Trophoblast cell (in vitro differentiated cells and primary cell): ENCODE measurements at regions not wholly inside any gene's neighbourhood (a gene's known extent, or its start where the extent isn't known, plus 50 kb on each side); places are given as distances from the start of the nearest gene placed in this dataset.

ENCODE experiments used
- DNase-seq, 2 donors: peaks; one replicate each; pipeline ENCODE4 v3.0.0-alpha.2; 2016
- H2AFZ ChIP-seq: 2 replicates; pipeline ENCODE4 v1.6.1; 2013; ENCODE audit warnings: low read length, moderate library complexity, mild to moderate bottlenecking; ENCODE audit not compliant: insufficient read depth, poor library complexity
- H2AK5ac ChIP-seq: 2 replicates; pipeline ENCODE4 v1.6.1; 2013; ENCODE audit warnings: mild to moderate bottlenecking, low read length
- H2BK120ac ChIP-seq: 2 replicates; pipeline ENCODE4 v1.6.1; 2013; ENCODE audit warnings: low read length, mild to moderate bottlenecking, moderate library complexity; ENCODE audit not compliant: insufficient read depth, poor library complexity
- H2BK12ac ChIP-seq: 2 replicates; pipeline ENCODE4 v1.6.1; 2013; ENCODE audit warnings: mild to moderate bottlenecking, low read length, moderate library complexity
- H2BK5ac ChIP-seq: 2 replicates; pipeline ENCODE4 v1.6.1; 2013; ENCODE audit warnings: low read length, low read depth, moderate library complexity, mild to moderate bottlenecking; ENCODE audit not compliant: poor library complexity
- H3K14ac ChIP-seq: 2 replicates; pipeline ENCODE4 v1.6.1; 2013; ENCODE audit warnings: mild to moderate bottlenecking, low read length
- H3K18ac ChIP-seq: 2 replicates; pipeline ENCODE4 v1.6.1; 2013; ENCODE audit warnings: mild to moderate bottlenecking, low read length
- H3K23ac ChIP-seq: 2 replicates; pipeline ENCODE4 v1.6.1; 2013; ENCODE audit warnings: low read length
- H3K27ac ChIP-seq: 2 replicates; pipeline ENCODE4 v1.5.1; 2013; ENCODE audit warnings: low read depth, mild to moderate bottlenecking, inconsistent platforms, low read length, moderate library complexity
- H3K27me3 ChIP-seq: 2 replicates; pipeline ENCODE4 v1.6.1; 2013; ENCODE audit warnings: inconsistent platforms, mild to moderate bottlenecking, low read length, moderate library complexity; ENCODE audit not compliant: insufficient read depth
- H3K36me3 ChIP-seq, 2 experiments: 1 replicate in 1 of 2; 2 replicates in 1 of 2; pipeline ENCODE4 v1.6.1; 2013; ENCODE audit warnings: low read length in 2 of 2, mild to moderate bottlenecking in 2 of 2, moderate library complexity in 1 of 2; ENCODE audit not compliant: insufficient read depth in 2 of 2, control insufficient read depth in 1 of 2
- H3K4ac ChIP-seq: 2 replicates; pipeline ENCODE4 v1.6.1; 2013; ENCODE audit warnings: low read depth, mild to moderate bottlenecking, low read length, moderate library complexity
- H3K4me1 ChIP-seq, 2 experiments: 1 replicate in 1 of 2; 2 replicates in 1 of 2; pipeline ENCODE4 v1.6.1; 2013; ENCODE audit warnings: low read length in 2 of 2, mild to moderate bottlenecking in 2 of 2, moderate library complexity in 1 of 2; ENCODE audit not compliant: insufficient read depth in 2 of 2, control insufficient read depth in 1 of 2
- H3K4me2 ChIP-seq: 2 replicates; pipeline ENCODE4 v1.6.1; 2013; ENCODE audit warnings: inconsistent platforms, mild to moderate bottlenecking, low read length, moderate library complexity
- H3K4me3 ChIP-seq: 2 replicates; pipeline ENCODE4 v1.5.1; 2013; ENCODE audit warnings: mild to moderate bottlenecking, low read depth, low read length, inconsistent platforms
- H3K79me1 ChIP-seq: one replicate; pipeline ENCODE4 v1.6.1; 2013; ENCODE audit warnings: low read length
- H3K79me2 ChIP-seq: 2 replicates; pipeline ENCODE4 v1.6.1; 2013; ENCODE audit warnings: low read length, mild to moderate bottlenecking; ENCODE audit not compliant: control insufficient read depth, insufficient read depth, poor library complexity
- H3K9ac ChIP-seq: 2 replicates; pipeline ENCODE4 v1.6.1; 2013; ENCODE audit warnings: mild to moderate bottlenecking, low read length
- H3K9me3 ChIP-seq: 2 replicates; pipeline ENCODE4 v1.6.1; 2013; ENCODE audit warnings: low read depth, mild to moderate bottlenecking, control low read depth, inconsistent platforms, low read length; ENCODE audit not compliant: insufficient read depth
- H4K12ac ChIP-seq: 2 replicates; pipeline ENCODE4 v1.6.1; 2013; ENCODE audit warnings: low read depth, mild to moderate bottlenecking, low read length, moderate library complexity
- H4K8ac ChIP-seq: 2 replicates; pipeline ENCODE4 v1.6.1; 2013; ENCODE audit warnings: low read depth, mild to moderate bottlenecking, low read length, moderate library complexity
- H4K91ac ChIP-seq: one replicate; pipeline ENCODE4 v1.6.1; 2013; ENCODE audit warnings: low read depth, mild to moderate bottlenecking, low read length, moderate library complexity
- WGBS: extraction: QIAGEN DNeasy Blood & Tissue Kit; methylation state at CpG from one replicate; pipeline ENCODE4 v1.1.7; 2013; ENCODE audit warnings: missing lambda C conversion rate; ENCODE audit not compliant: insufficient read length, insufficient coverage; ENCODE audit errors: extremely low coverage; 5-methylcytosine and 5-hydroxymethylcytosine counted together

- Histone ChIP-seq H2BK120ac (no peak overlapping the region), H3K18ac (no peak overlapping the region), H4K12ac (no peak overlapping the region), H2BK12ac (no peak overlapping the region), H3K9me3 (peaks cover 2% of the 10 kb centered on the region), H2BK5ac (no peak overlapping the region), H3K4me1 (no peaks in the 10 kb centered on the region), H3K23ac (no peak overlapping the region), H2AFZ (no peak overlapping the region), H2AK5ac (no peak overlapping the region), H3K4me2 (no peak overlapping the region), H3K79me2 (no peaks in the 10 kb centered on the region), H3K79me1 (no peaks in the 10 kb centered on the region), H3K9ac (no peak overlapping the region), H3K27ac (no peak overlapping the region), H4K8ac (no peak overlapping the region), H3K27me3 (no peaks in the 10 kb centered on the region), H4K91ac (no peak overlapping the region), H3K4me3 (no peak overlapping the region), H3K14ac (no peak overlapping the region), H3K36me3 (no peaks in the 10 kb centered on the region), H3K4ac (no peak overlapping the region)
- WGBS, result no CpG with 5 or more reads among the region's 17 CpGs
- DNase-seq, result no peak
Measured at GRCh38 chr22:49663311-49663711, 164.4 kb downstream of the BRD1 start.

- no peak overlapping the region for H4K8ac ChIP-seq
- DNase-seq, result no peak
- H2AK5ac ChIP-seq, result no peak overlapping the region
- no CpG with 5 or more reads among the region's 18 CpGs for WGBS
- H3K4ac ChIP-seq, result no peak overlapping the region
- no peak overlapping the region for H3K14ac ChIP-seq
- no peak overlapping the region for H2BK12ac ChIP-seq
- no peak overlapping the region for H2AFZ ChIP-seq
- no peak overlapping the region for H3K4me2 ChIP-seq
- H3K79me2 ChIP-seq, result no peaks in the 10 kb centered on the region
- H3K9me3 ChIP-seq, result peaks cover 2% of the 10 kb centered on the region
- no peak overlapping the region for H3K23ac ChIP-seq
- no peaks in the 10 kb centered on the region for H3K27me3 ChIP-seq
- H3K36me3 ChIP-seq, result no peaks in the 10 kb centered on the region
- no peak overlapping the region for H3K27ac ChIP-seq
- H3K18ac ChIP-seq, result no peak overlapping the region
- H3K9ac ChIP-seq, result no peak overlapping the region
- H2BK5ac ChIP-seq, result no peak overlapping the region
- H3K4me1 ChIP-seq, result no peaks in the 10 kb centered on the region
- no peak overlapping the region for H3K4me3 ChIP-seq
- no peak overlapping the region for H4K12ac ChIP-seq
- H3K79me1 ChIP-seq, result no peaks in the 10 kb centered on the region
- no peak overlapping the region for H4K91ac ChIP-seq
- no peak overlapping the region for H2BK120ac ChIP-seq
Measured at GRCh38 chr22:49662681-49663080, 165.0 kb downstream of the BRD1 start.

- Histone ChIP-seq H3K4ac (no peak overlapping the region), H3K18ac (no peak overlapping the region), H3K36me3 (no peaks in the 10 kb centered on the region), H3K9ac (no peak overlapping the region), H3K79me1 (no peaks in the 10 kb centered on the region), H3K14ac (no peak overlapping the region), H3K9me3 (no peaks in the 10 kb centered on the region), H3K79me2 (no peaks in the 10 kb centered on the region), H4K8ac (no peak overlapping the region), H3K27ac (no peak overlapping the region), H3K23ac (no peak overlapping the region), H3K4me3 (no peak overlapping the region), H3K27me3 (no peaks in the 10 kb centered on the region), H2BK5ac (no peak overlapping the region), H2BK12ac (no peak overlapping the region), H4K12ac (no peak overlapping the region), H2AK5ac (no peak overlapping the region), H2AFZ (no peak overlapping the region), H4K91ac (no peak overlapping the region), H3K4me2 (no peak overlapping the region), H2BK120ac (no peak overlapping the region), H3K4me1 (no peaks in the 10 kb centered on the region)
- DNase-seq, result no peak
- no CpG with 5 or more reads among the region's 40 CpGs for WGBS
Measured at GRCh38 chr22:49660794-49661781, 166.6 kb downstream of the BRD1 start.

GRCh38 chr22:49660321-49660720 is 167.4 kb downstream of the BRD1 start:
- Histone ChIP-seq H3K14ac (no peak overlapping the region), H3K18ac (no peak overlapping the region), H3K79me1 (no peaks in the 10 kb centered on the region), H4K12ac (no peak overlapping the region), H2BK5ac (no peak overlapping the region), H2AK5ac (no peak overlapping the region), H3K4me2 (no peak overlapping the region), H2BK120ac (no peak overlapping the region), H3K4ac (no peak overlapping the region), H4K8ac (no peak overlapping the region), H4K91ac (no peak overlapping the region), H3K79me2 (no peaks in the 10 kb centered on the region), H3K9ac (no peak overlapping the region), H3K9me3 (no peaks in the 10 kb centered on the region), H2AFZ (no peak overlapping the region), H3K23ac (no peak overlapping the region), H3K27ac (no peak overlapping the region), H3K4me3 (no peak overlapping the region), H2BK12ac (no peak overlapping the region), H3K27me3 (no peaks in the 10 kb centered on the region), H3K36me3 (no peaks in the 10 kb centered on the region), H3K4me1 (no peaks in the 10 kb centered on the region)
- DNase-seq, result no peak
- WGBS, result no CpG with 5 or more reads among the region's 16 CpGs
